ENCODE measurements at regions not wholly inside any gene's neighbourhood (a gene's known extent, or its start where the extent isn't known, plus 50 kb on each side); places are given as distances from the start of the nearest gene placed in this dataset.

- DNase-seq: no peak
- ATAC-seq: no peak
- intact Hi-C loops (cut with micrococcal nuclease): no loop called here
Observed at GRCh38 chr19:34828156-34828555, 55.1 kb upstream of the ZNF599 start.

- no peak for ATAC-seq
- intact Hi-C loops (cut with micrococcal nuclease): no loop called here
- no peak for DNase-seq
Observed at GRCh38 chr19:34825212-34825611, 52.2 kb upstream of the ZNF599 start.

- no peak for DNase-seq
- no peak for ATAC-seq
- intact Hi-C loops (cut with micrococcal nuclease): no loop called here
Observed at GRCh38 chr19:34824686-34825085, 51.7 kb upstream of the ZNF599 start.
